DMS 273 treated with DMSO at 0.1 percent for 48 hours (cell line): ENCODE measurements at regions not wholly inside any gene's neighbourhood (a gene's known extent, or its start where the extent isn't known, plus 50 kb on each side); places are given as distances from the start of the nearest gene placed in this dataset.

Experiments used
- DNase-seq: peaks from one replicate; lab custom pipeline; 2025; lab: John Stamatoyannopoulos, UW

GRCh38 chr2:226680719-226681118 is 118.9 kb downstream of the IRS1 start:
- no peak for DNase-seq

GRCh38 chr2:226679389-226680065 is 120.1 kb downstream of the IRS1 start:
- no peak for DNase-seq

GRCh38 chr2:226678422-226678821 is 121.2 kb downstream of the IRS1 start:
- no peak for DNase-seq

GRCh38 chr2:226677080-226677479 is 122.5 kb downstream of the IRS1 start:
- DNase-seq = no peak

- no peak for DNase-seq
Observed at GRCh38 chr2:226676618-226677017, 123.0 kb downstream of the IRS1 start.

- no peak for DNase-seq
Observed at GRCh38 chr2:226674123-226674522, 125.5 kb downstream of the IRS1 start.

- no peak for DNase-seq
Observed at GRCh38 chr2:226673314-226673723, 126.3 kb downstream of the IRS1 start.

- no peak for DNase-seq
Observed at GRCh38 chr2:226671141-226671676, 128.4 kb downstream of the IRS1 start.

- DNase-seq = no peak
Observed at GRCh38 chr2:226669905-226670304, 129.7 kb downstream of the IRS1 start.

- DNase-seq = no peak
Observed at GRCh38 chr2:226669249-226669648, 130.4 kb downstream of the IRS1 start.

GRCh38 chr2:226667736-226668135 is 131.9 kb downstream of the IRS1 start:
- DNase-seq = no peak

- no peak for DNase-seq
Observed at GRCh38 chr2:226665306-226665831, 134.3 kb downstream of the IRS1 start.

GRCh38 chr2:226664661-226665060 is 135.0 kb downstream of the IRS1 start:
- DNase-seq = no peak

- DNase-seq = no peak
Observed at GRCh38 chr2:226664140-226664539, 135.5 kb downstream of the IRS1 start.

GRCh38 chr2:226661789-226662545 is 137.7 kb downstream of the IRS1 start:
- no peak for DNase-seq

GRCh38 chr2:226660526-226660925 is 139.1 kb downstream of the IRS1 start:
- DNase-seq = no peak

- DNase-seq = no peak
Observed at GRCh38 chr2:226660124-226660523, 139.5 kb downstream of the IRS1 start.

- no peak for DNase-seq
Observed at GRCh38 chr2:226659410-226659809, 140.2 kb downstream of the IRS1 start.

GRCh38 chr2:226658555-226658954 is 141.1 kb downstream of the IRS1 start:
- no peak for DNase-seq

- DNase-seq = no peak
Observed at GRCh38 chr2:226657340-226658053, 142.1 kb downstream of the IRS1 start.

GRCh38 chr2:226656367-226656766 is 143.3 kb downstream of the IRS1 start:
- no peak for DNase-seq

GRCh38 chr2:226655871-226656270 is 143.7 kb downstream of the IRS1 start:
- DNase-seq = no peak
